CD4-positive, alpha-beta T cell treated with Interleukin-10 for 1 hour (primary cell): ENCODE measurements at regions not wholly inside any gene's neighbourhood (a gene's known extent, or its start where the extent isn't known, plus 50 kb on each side); places are given as distances from the start of the nearest gene placed in this dataset.

ENCODE experiments used
- DNase-seq: peaks from one replicate; pipeline ENCODE4 v3.0.0-alpha.2; 2020

- no peak for DNase-seq
These were observed 61.7 kb upstream of the PSD2 start for GRCh38 chr5:139733698-139734538.

DNA sequence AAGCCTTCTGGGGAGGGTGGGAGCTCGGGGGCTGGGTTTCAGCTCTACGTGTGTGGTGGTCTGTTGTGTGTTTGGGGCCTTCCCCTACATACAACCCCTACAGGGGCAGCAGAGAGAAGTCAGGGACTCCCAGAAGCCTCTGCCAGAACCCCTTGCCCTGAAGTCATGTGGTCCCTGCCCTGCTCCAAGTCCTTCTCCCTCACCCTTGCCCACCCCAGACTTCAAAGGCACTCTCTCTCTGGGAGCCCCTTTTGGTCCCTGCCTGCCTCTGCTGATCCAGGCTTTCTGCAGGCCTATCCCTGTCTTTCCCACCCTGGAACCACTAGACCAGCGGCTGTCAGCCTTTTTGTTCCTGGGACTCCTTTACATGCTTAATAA is 61.1 kb upstream of the PSD2 start:
- no peak for DNase-seq

GRCh38 chr5:139738193-139739149 is 57.1 kb upstream of the PSD2 start:
- DNase-seq, result no peak

DNA sequence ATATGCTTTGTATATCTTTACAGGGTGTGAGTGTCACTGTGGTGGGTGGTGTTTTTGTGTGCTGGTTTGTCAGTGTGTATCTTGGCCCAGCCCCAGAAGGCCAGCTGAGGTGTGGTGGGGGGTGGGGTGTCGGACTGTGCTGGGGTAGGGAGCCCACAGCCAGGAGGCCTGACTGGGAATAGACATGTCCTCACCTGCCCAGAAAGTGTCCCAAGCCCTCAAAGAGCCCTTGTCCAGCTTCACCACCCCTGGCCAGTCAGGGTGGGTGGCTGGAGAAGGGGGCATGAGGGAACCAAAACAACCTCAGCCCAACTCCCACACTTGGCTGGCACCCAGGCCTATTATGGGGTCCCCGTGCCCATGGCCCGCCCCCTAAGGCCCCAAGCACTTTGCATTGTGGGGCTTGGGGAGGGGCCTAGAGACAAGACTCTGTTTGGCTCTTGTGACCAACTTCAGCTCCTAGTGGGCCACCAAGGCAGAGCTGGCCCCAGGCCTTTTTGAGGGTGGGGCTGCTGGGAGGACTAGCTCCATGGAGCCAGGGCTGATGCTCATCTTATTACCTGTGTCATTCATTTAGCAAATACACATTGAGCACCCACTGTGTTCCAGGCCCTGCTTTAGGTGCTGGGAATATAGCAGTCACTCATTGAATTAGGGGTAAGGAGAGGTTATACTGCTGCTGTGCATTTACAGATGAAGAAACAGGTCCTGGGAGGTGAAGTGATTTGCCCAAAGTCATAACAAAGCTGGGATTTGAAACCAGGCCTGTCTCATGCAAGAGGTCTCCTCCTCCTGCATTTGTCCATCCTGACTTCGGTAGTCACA is 56.2 kb upstream of the PSD2 start:
- DNase-seq, result no peak

DNA sequence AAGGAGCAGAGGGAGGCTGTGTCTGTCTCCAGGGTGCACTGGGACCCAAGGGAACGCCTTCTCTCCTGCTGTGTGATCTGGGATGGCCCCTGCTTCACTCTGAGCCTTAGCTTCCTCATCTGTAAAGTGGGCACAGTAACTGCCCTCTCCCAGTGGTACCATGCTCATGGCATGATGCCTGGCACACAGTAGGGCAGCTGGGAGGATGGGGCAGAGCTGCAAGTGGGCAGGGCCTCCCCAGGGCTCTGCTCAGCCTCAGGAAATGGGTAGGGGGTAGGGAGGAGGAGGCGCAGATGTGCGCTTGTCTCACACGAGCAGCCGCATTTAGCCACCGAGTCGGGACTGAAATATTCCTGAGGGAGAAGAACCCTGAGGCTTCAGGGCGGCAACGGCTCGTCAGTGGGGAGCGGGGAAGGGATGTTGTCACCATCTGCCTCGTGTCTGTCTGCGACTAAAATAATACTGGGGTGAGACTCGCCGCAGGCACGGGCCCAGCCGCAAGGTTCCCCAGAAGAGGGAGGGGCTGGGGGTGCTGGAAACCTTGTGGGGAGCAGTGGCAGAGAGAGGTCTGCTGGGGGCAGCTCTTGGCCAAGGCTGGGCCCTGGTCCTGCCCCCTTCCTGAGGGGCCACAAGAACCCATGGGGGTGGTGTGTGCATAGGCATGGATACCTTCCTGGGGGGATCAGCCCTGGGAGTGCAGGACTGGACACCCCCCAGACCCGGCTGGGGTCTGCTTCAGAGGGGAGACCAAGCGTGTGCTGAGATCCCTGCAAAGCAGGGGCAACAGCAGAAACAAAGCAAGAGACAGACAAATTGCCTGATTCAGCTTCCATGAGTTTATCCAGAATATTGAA is 55.2 kb upstream of the PSD2 start:
- DNase-seq, result no peak

DNA sequence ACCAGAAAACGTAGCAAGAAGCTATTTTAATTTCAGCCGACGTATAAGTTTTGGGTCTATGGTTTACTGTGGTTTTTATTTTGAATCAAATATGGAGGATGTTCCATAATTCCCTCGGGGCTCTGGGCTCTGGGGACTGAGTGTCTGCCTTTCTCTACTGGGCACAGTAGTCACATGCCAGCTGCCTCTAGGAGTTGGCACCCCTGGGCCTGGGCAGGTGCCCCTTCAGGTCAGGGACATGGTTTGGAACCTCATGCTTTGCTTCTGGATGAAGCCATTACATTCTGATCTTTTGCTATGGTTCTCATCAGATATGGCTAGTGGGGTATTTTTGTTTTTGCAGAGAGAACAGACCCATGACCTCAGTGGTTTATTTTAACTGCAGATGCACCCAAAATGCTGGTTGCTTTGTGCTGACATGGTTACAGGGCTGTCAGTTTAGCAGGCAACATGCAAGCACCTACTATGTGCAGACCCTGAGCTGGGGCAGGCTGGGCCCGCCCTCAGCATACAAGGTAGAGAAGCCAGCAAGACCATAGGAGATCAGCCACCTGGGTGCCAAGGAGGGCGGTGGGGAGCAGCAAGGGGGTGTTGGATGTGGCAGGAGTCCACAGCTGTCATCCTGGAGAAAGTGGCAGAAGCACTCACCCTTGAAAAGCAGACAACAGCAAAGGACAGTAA is 54.5 kb upstream of the PSD2 start:
- no peak for DNase-seq

GRCh38 chr5:139741823-139742172 is 53.8 kb upstream of the PSD2 start:
- DNase-seq, result no peak

DNA sequence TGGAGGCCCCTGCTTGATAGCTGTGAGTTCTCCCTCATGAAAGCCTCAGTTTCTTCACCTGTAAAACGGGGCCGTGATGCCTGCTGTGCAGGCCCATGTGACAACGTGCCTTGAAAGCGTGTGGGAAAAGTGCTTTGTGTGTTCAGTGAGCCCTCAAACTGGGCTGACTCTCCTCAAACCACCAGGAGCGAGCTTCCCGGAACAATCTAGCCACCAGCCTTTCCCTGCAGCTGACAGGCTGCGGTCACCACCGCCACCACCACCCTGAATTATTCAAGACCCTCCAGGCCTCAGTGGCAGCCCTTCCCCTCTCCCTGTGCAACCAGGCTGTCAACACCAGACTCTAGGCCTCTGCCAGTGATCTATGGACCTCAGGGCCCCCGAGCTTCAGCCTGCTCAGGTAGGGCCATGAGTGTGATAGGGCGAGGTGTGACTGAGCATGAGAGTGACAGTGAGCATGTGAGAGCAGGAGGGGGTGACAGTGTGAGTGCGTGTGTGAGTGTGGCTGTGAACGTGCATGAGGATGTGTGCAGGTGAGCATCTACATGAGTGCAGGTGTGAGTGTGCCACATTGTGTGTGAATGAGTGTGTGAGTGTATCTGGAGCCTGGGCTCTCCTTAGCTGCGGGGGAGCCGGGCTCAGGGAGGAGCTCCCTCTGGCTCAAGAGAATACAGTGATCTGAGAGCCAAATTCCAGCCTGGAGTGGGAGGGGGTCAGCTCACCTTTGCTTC is 53.3 kb upstream of the PSD2 start:
- DNase-seq, result no peak

DNA sequence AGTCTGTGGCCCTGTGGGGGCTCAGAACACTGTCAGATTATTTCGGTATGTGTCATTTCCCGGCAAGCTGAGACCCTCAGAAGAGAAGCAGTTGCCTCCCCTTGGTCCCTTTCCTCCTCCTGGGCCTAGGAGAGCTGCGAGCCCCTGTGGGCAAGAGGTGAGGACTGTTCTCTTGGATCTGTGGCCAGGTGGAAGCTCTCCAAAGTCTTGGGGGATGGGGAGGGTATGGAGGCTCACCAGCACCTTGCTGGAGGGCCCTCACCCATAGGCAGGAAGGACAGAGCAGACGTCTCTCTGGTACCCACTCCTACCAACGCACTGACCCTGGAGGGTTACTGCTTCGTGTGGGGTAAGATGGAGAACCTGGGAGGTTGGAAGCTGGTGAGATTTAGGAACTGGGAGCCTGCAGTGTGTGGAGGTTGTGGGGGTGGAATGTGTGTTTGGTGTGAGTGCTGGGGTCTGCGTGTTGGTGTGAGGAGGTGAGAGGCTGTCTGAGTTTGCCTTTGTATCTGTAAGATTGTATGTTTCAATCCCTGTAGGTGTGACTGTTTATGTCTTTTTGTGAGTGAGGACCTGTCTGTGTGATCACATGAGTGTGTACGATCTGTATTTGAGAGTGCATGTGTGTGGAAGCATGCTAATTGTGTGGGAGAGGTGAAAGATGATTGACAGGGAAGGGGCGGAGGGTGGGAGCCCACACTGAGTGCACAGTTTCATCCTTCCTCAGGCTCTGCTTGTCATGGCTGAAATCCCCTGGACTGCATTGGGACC is 52.4 kb upstream of the PSD2 start:
- DNase-seq, result no peak

- no peak for DNase-seq
These were observed 51.8 kb upstream of the PSD2 start for GRCh38 chr5:139743804-139744203.

DNA sequence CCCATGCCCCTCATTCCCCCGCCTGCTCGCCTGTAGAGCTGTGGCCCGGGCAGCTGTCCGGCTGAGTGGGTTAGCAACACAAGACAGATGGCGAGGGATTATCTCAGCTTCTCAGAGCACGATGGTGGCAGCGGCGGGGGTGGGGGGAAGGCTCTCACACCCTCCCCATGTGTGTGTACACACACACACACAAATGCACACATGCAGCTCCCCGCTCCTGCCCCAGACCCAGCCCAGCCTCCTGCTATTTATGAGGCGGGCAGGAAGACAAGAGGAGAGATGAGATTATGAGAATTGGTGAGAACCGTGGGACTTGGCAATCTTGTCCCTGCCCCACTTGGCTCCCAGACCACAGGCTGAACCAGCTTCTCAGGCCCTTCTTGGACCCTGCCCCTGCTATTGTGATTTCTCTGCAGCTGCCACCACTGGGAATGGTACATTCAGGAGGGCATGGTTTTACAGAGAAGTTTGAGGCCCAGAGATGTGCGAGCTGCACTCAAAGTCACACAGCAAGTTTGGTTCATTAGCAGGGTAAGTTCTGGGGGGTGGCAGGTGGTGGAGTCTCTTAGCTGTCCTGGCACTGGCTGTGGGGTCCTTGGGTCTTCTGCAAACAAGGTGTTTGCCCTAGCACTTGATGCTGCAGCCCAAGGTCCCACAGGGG is 51.0 kb upstream of the PSD2 start:
- DNase-seq, result no peak

- no peak for DNase-seq
These were observed 50.3 kb upstream of the PSD2 start for GRCh38 chr5:139745132-139745799.

GRCh38 chr5:139745800-139746690 is 49.6 kb upstream of the PSD2 start:
- DNase-seq, result peak; percentile 61
